ENCODE measurements at regions not wholly inside any gene's neighbourhood (a gene's known extent, or its start where the extent isn't known, plus 50 kb on each side); places are given as distances from the start of the nearest gene placed in this dataset.

- Mint-ChIP-seq H3K27ac (no peak overlapping the region), H3K36me3 (ENCODE audit: low read depth) (no peaks in the 10 kb centered on the region), H3K4me1 (ENCODE audit: low read depth) (no peaks in the 10 kb centered on the region), H3K9me3 (peaks cover 22% of the 10 kb centered on the region), H3K27me3 (no peaks in the 10 kb centered on the region), H3K4me3 (no peak overlapping the region)
- TF ChIP-seq CTCF (IDR thresholded peaks at IDR 0.05): no peak
- DNase-seq (no peak), ATAC-seq (no peak)
- CTCF ChIA-PET: no interaction called here
- POLR2A ChIA-PET: no interaction called here
- intact Hi-C loops (cut with micrococcal nuclease): no loop called here
Observed at GRCh38 chr13:57286511-57287098, 119.6 kb downstream of the PRR20E start.

DNA sequence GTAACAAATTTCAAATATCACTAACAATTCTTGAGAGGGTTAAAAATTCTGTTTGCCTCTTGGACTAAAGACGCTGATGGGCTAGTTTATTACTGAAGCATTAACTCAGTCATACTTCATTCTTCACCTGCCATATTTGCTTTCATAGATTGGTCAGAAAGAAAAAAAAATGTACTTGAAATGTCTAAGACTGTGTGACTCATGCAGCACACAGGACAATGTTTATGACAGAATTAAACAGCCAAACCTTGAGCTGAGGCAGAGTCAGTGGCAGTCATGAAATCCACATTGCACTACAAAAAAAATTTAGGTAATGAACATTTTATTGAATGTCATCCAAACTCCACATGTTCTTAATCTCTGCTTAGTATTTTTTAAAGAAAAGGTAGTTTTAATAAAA, 135.6 kb downstream of the PRR20E start:
- DNase-seq (no peak), ATAC-seq (no peak)
- Mint-ChIP-seq H3K27me3 (no peaks in the 10 kb centered on the region), H3K36me3 (ENCODE audit: low read depth) (no peaks in the 10 kb centered on the region), H3K27ac (no peak overlapping the region), H3K4me1 (ENCODE audit: low read depth) (no peaks in the 10 kb centered on the region), H3K9me3 (peaks cover 16% of the 10 kb centered on the region), H3K4me3 (no peak overlapping the region)
- intact Hi-C loops (cut with micrococcal nuclease): no loop called here
- TF ChIP-seq CTCF (IDR thresholded peaks at IDR 0.05): no peak
- ChIA-PET CTCF (no interaction called here), POLR2A (no interaction called here)

DNA sequence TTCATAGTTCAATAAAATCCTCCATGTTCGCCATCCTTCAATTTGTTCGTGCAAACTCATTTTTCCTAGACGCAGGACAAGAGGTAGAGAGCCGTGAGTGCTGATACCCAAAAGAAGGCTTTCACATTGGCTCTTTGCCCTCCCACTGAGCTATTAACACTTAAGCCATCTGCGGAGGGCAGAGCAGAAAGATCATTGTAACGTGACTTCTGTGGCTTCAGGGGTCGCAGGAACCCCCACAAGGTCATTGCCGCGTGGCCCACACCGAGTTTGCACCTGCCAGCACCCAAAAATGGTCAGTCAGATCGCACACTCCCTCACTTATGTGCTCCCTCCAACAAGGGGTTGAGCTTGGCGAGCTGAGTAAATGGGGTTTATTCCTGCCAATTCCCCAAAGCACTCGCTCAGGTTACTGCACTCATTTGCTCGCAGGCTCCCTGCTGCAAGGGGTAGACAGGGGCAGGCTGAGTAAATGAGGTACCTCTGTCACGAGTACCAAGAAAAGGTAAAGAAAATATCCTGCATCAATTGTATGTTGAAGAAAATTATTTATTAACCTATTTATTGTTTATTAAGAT, 144.1 kb downstream of the PRR20E start:
- DNase-seq (no peak), ATAC-seq (no peak)
- ChIA-PET CTCF (no interaction called here), POLR2A (no interaction called here)
- Mint-ChIP-seq H3K4me3 (no peak overlapping the region), H3K4me1 (ENCODE audit: low read depth) (no peaks in the 10 kb centered on the region), H3K27me3 (no peaks in the 10 kb centered on the region), H3K9me3 (peaks cover 5% of the 10 kb centered on the region), H3K36me3 (ENCODE audit: low read depth) (no peaks in the 10 kb centered on the region), H3K27ac (no peak overlapping the region)
- intact Hi-C loops (cut with micrococcal nuclease): no loop called here
- TF ChIP-seq CTCF (IDR thresholded peaks at IDR 0.05): no peak

- CTCF ChIA-PET: no interaction called here
- Mint-ChIP-seq H3K4me1 (ENCODE audit: low read depth) (no peaks in the 10 kb centered on the region), H3K36me3 (ENCODE audit: low read depth) (no peaks in the 10 kb centered on the region), H3K27ac (no peak overlapping the region), H3K9me3 (no peaks in the 10 kb centered on the region), H3K4me3 (no peak overlapping the region), H3K27me3 (no peaks in the 10 kb centered on the region)
- ATAC-seq (no peak), DNase-seq (no peak)
- intact Hi-C loops (cut with micrococcal nuclease): no loop called here
- no peak for TF ChIP-seq CTCF (IDR thresholded peaks at IDR 0.05)
- POLR2A ChIA-PET: no interaction called here
Observed at GRCh38 chr13:57314897-57315520, 148.0 kb downstream of the PRR20E start.

GRCh38 chr13:57326532-57326931, 159.5 kb downstream of the PRR20E start:
- intact Hi-C loops (cut with micrococcal nuclease): no loop called here
- ATAC-seq (no peak), DNase-seq (no peak)
- Mint-ChIP-seq H3K36me3 (ENCODE audit: low read depth) (no peaks in the 10 kb centered on the region), H3K9me3 (peaks cover 7% of the 10 kb centered on the region), H3K27ac (no peak overlapping the region), H3K4me1 (ENCODE audit: low read depth) (no peaks in the 10 kb centered on the region), H3K4me3 (no peak overlapping the region), H3K27me3 (no peaks in the 10 kb centered on the region)
- ChIA-PET CTCF (no interaction called here), POLR2A (no interaction called here)
- no peak for TF ChIP-seq CTCF (IDR thresholded peaks at IDR 0.05)
